ENCODE measurements at regions not wholly inside any gene's neighbourhood (a gene's known extent, or its start where the extent isn't known, plus 50 kb on each side); places are given as distances from the start of the nearest gene placed in this dataset.

DNA sequence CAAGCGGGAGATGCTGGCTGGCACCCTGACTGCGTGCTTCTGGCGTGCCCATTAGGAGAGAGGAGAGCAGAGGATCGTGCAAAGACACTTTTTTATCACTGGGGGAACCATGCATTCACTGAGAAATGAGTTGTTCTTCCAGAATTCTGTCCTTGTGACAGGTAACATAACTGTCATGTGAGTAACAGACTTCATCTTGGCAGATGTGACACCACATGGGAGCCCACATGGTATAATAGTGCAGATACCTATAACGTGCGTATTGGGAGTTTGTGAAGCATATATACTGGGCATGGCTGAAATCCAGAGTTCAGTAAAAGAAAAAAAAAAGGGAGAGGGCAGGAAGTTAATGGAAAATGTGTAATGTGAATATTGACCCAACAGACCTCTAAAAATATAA lies 159.6 kb upstream of the BACE2 start:
- DNase-seq (ENCODE audit: low spot score), result no peak
- TF ChIP-seq, protein P1, sequence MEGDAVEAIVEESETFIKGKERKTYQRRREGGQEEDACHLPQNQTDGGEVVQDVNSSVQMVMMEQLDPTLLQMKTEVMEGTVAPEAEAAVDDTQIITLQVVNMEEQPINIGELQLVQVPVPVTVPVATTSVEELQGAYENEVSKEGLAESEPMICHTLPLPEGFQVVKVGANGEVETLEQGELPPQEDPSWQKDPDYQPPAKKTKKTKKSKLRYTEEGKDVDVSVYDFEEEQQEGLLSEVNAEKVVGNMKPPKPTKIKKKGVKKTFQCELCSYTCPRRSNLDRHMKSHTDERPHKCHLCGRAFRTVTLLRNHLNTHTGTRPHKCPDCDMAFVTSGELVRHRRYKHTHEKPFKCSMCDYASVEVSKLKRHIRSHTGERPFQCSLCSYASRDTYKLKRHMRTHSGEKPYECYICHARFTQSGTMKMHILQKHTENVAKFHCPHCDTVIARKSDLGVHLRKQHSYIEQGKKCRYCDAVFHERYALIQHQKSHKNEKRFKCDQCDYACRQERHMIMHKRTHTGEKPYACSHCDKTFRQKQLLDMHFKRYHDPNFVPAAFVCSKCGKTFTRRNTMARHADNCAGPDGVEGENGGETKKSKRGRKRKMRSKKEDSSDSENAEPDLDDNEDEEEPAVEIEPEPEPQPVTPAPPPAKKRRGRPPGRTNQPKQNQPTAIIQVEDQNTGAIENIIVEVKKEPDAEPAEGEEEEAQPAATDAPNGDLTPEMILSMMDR (IDR thresholded peaks at IDR 0.05; ENCODE audit: extremely low read depth, missing control alignments), result no peak

DNA sequence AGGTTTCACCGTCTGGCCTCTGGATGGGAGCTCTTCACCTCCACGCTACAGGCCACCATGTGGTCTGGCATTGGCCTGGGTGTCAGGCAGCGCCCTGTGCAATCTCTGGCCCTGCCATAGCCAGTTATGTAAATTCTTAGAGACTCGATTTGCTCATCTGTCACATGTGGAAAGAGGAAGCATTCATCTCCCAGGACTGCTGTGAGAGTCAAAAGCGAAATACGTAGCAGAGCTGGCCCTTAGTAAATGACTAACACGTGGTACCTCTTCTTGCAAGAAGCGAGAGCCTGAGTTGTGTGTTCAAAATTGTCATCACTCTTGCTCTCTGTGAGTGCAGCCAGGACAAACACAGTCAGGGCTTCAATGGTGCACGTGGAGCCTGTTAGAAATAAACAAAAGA lies 159.0 kb upstream of the BACE2 start:
- no peak for DNase-seq (ENCODE audit: low spot score)
- TF ChIP-seq, protein P1 (IDR thresholded peaks at IDR 0.05; ENCODE audit: extremely low read depth, missing control alignments), result no peak

DNA sequence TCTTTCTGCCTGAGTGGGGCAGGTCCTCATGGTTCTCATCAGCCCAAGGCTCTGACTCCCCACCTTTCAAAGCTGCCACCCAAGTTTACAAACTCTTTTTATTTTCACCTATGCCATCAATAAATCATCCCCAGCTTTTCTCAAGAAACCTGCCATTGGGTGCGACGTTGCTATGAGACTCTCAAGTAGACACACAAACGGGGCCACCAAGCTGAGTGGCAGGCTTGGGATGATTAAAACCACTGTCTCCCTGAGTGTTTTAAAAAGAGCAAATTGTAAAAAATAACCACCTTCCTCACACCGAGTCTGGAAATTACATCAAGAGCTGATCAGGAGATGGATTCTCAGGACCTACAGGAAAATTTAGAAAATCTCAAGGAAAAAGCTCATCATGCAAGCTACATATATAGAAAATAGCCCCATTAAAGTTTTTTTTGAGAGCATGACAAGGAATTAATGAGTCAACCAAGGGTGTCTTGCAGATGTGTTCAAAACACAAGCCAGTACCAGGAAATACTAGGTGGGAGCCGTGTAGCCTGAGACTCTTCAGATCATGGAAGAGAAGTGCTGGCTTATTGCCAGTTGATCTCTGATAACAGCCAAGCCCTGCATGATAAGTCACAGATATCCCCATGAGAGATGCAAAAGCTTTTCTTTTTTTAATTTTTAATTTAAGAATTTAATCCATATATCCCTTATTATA lies 158.4 kb upstream of the BACE2 start:
- TF ChIP-seq, protein P1 (IDR thresholded peaks at IDR 0.05; ENCODE audit: extremely low read depth, missing control alignments), result no peak
- no peak for DNase-seq (ENCODE audit: low spot score)

DNA sequence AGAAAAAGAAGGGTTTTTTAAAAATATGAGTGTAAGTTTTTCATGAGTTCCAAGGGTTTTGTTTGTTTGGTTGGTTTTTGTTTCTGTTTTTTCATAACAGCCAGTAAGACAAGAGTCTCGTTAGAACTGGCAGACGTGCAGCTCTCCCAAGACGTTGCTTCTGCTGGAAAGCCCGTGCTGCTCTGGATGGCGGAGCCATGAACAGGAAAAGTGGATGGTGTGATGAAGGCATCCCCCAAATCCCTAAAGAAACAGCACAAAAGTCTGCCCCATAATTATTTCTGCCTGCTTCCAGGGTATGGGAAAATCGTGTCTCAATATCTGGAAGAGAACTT lies 157.9 kb upstream of the BACE2 start:
- TF ChIP-seq, protein P1 (IDR thresholded peaks at IDR 0.05; ENCODE audit: extremely low read depth, missing control alignments), result no peak

DNA sequence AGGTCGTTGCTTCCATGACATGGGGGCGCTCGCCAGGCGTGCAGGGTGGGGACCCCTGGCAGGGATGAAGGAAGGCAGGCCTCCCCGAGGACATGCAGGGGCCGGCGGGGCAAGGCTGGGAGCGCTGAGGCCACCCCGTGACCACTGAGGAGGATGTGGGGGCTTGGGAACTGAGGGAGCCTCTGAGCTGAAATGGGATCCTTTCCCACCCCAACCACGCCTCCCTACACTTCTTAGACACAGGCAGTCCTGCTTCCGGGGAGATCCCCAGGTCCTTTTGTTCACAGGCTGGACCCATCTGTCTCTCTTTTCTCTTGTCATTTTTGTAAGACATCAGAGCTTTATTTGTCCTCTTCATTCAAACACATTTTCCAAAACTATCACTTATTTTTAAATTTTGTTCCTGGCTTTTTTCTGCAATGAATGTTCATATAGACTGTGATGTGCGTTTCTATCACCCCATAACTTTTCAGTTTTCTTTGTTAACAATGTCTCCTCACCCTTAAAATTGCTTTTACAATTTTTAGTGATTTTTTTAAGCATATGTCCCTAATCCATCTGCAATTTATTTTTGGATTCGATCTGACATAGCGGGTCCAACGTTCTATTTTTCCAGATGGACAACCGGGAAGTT lies 156.7 kb upstream of the BACE2 start:
- no peak for DNase-seq (ENCODE audit: low spot score)
- TF ChIP-seq, protein P1 (IDR thresholded peaks at IDR 0.05; ENCODE audit: extremely low read depth, missing control alignments), result no peak

More for the DNA sequence above, 157.9 kb upstream of the BACE2 start:
- DNase-seq (ENCODE audit: low spot score), result no peak

DNA sequence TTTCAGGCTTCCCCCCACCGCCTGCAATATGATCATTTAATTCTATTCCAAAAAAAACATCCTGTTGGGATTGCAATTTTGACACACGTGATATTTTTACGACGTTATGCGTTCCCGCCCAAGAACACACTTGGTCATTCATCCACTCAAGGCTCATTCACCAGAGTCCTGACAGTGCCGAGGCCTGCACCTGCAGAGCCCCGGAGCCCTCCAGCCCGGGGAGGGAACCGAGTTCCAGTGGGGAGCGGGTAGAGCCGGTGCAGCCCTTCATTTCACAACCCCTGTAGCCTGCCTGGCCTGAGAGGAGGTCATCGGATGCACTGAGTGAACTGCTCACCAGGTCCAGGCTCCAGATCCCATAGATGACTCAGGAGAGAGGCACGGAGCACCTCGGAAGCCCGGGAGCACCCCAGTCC lies 156.0 kb upstream of the BACE2 start:
- DNase-seq (ENCODE audit: low spot score), result no peak
- TF ChIP-seq, protein P1 (IDR thresholded peaks at IDR 0.05; ENCODE audit: extremely low read depth, missing control alignments), result no peak

DNA sequence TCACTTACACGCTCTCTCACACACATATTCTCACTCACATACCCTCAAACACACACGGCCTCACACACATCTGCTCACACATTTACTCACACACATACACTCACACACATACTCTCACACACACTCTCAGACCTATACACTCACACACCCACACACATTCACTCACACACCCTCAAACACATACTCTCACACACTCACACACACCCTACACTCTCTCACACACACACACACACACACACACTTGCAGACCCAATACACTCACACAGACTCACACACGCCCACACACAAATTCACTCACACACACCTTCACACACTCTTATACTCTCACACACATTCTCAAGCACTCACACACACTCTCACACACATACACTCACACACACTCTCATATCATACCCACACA lies 155.5 kb upstream of the BACE2 start:
- TF ChIP-seq, protein P1 (IDR thresholded peaks at IDR 0.05; ENCODE audit: extremely low read depth, missing control alignments), result no peak
- DNase-seq (ENCODE audit: low spot score), result no peak

All from GM20000 (cell line).